Keratinocyte (primary cell): ENCODE measurements at regions not wholly inside any gene's neighbourhood (a gene's known extent, or its start where the extent isn't known, plus 50 kb on each side); places are given as distances from the start of the nearest gene placed in this dataset.

Experiments used
- EZH2 ChIP-seq: IDR thresholded peaks from one replicate; pipeline ENCODE4 v1.6.1; 2012; ENCODE audit warnings: inconsistent platforms, mild to moderate bottlenecking, low read length, moderate library complexity
- TF ChIP-seq, protein P1 (sequence below), 3 experiments: IDR thresholded peaks in 1 of 3; conservative IDR thresholded peaks in 1 of 3; optimal IDR thresholded peaks in 1 of 3; 2 replicates in 2 of 3; 3 replicates in 1 of 3; pipeline versions ENCODE3 to v1.5.1; 2011; ENCODE audit warnings: low read length in 3 of 3, mild to moderate bottlenecking in 3 of 3, moderate library complexity in 2 of 3, control low read depth in 1 of 3, inconsistent platforms in 1 of 3; ENCODE audit not compliant: insufficient read depth in 2 of 3; ENCODE audit errors: extremely low read depth in 1 of 3

DNA sequence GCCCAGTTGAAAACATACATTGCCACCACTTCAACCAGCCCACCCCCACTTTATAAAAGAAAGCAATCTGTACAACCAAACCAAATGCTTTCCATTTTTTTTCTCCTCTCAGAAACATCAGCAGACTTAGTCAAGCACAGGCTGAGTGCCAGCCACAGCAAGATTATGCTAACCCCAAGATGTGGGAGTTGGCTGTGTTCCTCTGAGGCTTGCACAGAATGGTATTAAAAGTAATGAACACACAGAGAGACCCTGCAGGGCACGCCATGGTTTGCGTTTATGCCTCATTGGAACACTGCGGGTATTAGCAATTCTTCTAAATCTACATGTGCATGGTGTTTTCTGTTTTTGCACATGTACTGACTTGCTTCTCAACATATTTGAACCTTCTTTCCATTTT is 419.9 kb upstream of the GRAMD2B start:
- no peak for TF ChIP-seq EZH2
- TF ChIP-seq, protein P1, sequence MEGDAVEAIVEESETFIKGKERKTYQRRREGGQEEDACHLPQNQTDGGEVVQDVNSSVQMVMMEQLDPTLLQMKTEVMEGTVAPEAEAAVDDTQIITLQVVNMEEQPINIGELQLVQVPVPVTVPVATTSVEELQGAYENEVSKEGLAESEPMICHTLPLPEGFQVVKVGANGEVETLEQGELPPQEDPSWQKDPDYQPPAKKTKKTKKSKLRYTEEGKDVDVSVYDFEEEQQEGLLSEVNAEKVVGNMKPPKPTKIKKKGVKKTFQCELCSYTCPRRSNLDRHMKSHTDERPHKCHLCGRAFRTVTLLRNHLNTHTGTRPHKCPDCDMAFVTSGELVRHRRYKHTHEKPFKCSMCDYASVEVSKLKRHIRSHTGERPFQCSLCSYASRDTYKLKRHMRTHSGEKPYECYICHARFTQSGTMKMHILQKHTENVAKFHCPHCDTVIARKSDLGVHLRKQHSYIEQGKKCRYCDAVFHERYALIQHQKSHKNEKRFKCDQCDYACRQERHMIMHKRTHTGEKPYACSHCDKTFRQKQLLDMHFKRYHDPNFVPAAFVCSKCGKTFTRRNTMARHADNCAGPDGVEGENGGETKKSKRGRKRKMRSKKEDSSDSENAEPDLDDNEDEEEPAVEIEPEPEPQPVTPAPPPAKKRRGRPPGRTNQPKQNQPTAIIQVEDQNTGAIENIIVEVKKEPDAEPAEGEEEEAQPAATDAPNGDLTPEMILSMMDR (optimal IDR thresholded peaks at IDR 0.05 in 1 of 3, IDR thresholded peaks at IDR 0.05 in 1 of 3, conservative IDR thresholded peaks at IDR 0.05 in 1 of 3; ENCODE audit: extremely low read depth in 1 of 3, insufficient read depth in 2 of 3, low read length in 3 of 3): no peak
